Testis (tissue), 2 donors: ENCODE measurements at regions not wholly inside any gene's neighbourhood (a gene's known extent, or its start where the extent isn't known, plus 50 kb on each side); places are given as distances from the start of the nearest gene placed in this dataset.

Source experiments
- DNase-seq: peaks from one replicate; pipeline ENCODE4 v3.0.0-alpha.2; 2019
- H3K27ac ChIP-seq, 2 donors: fragments of 200-600 bp; sonication (generic); one replicate each; pipeline ENCODE4 v1.5.1; 2019
- H3K27me3 ChIP-seq: fragments of 200-600 bp; sonication (generic); one replicate; pipeline ENCODE4 v1.5.1; 2019
- H3K36me3 ChIP-seq: fragments of 200-600 bp; sonication (generic); one replicate; pipeline ENCODE4 v1.5.1; 2017; ENCODE audit warnings: low read depth; ENCODE audit errors: missing control alignments
- H3K4me1 ChIP-seq: fragments of 200-600 bp; sonication (generic); one replicate; pipeline ENCODE4 v1.5.1; 2019
- H3K4me3 ChIP-seq, 2 donors: fragments of 200-600 bp; sonication (generic); one replicate each; pipeline ENCODE4 v1.5.1; 2017 to 2019
- H3K9me3 ChIP-seq: fragments of 200-600 bp; sonication (generic); one replicate; pipeline ENCODE4 v1.5.1; 2017
- CTCF ChIP-seq, 3 experiments: fragments of 450-650 bp in 2 of 3; fragments of 200-600 bp in 1 of 3; sonication (generic) in 1 of 3; IDR thresholded peaks; one replicate each; pipeline ENCODE4 v1.5.1; 2016 to 2019; ENCODE audit warnings: antibody characterized with exemption in 3 of 3, mild to moderate bottlenecking in 2 of 3, moderate library complexity in 1 of 3
- POLR2A ChIP-seq: fragments of 450-650 bp; IDR thresholded peaks from one replicate; pipeline ENCODE4 v1.6.1; 2017; ENCODE audit warnings: antibody characterized with exemption, mild to moderate bottlenecking, moderate library complexity
- WGBS, 2 donors: methylation state at CpG; one replicate each; pipeline ENCODE4 v1.1.5; 2018; 5-methylcytosine and 5-hydroxymethylcytosine counted together
- intact Hi-C: fragments of 100-400 bp; cut with DNase I; formaldehyde crosslinking; loops from one replicate; pipeline ENCODE4 v1.15.1; 2023; ENCODE audit warnings: low total_unique reads

GRCh38 chr12:61029516-61029915, 1230.7 kb upstream of the USP15 start:
- no peak for TF ChIP-seq CTCF (IDR thresholded peaks at IDR 0.05)
- TF ChIP-seq POLR2A: no peak
- Histone ChIP-seq H3K4me1 (no peaks in the 10 kb centered on the region), H3K9me3 (no peaks in the 10 kb centered on the region), H3K4me3 (no peak overlapping the region), H3K27ac (no peak overlapping the region), H3K36me3 (no peaks in the 10 kb centered on the region), H3K27me3 (no peaks in the 10 kb centered on the region)
- intact Hi-C loops: no loop called here
- DNase-seq: no peak
- 70 to 88% methylated on average over 1 of the region's 1 CpG for WGBS, 2 donors

GRCh38 chr12:61037792-61038191, 1222.4 kb upstream of the USP15 start:
- intact Hi-C loops: no loop called here
- Histone ChIP-seq H3K27ac (no peak overlapping the region), H3K4me1 (no peaks in the 10 kb centered on the region), H3K4me3 (no peak overlapping the region), H3K9me3 (no peaks in the 10 kb centered on the region), H3K27me3 (no peaks in the 10 kb centered on the region), H3K36me3 (no peaks in the 10 kb centered on the region)
- 77 to 92% methylated on average over 1 of the region's 1 CpG for WGBS, 2 donors
- TF ChIP-seq POLR2A: no peak
- TF ChIP-seq CTCF (IDR thresholded peaks at IDR 0.05): no peak
- DNase-seq: no peak

GRCh38 chr12:61043838-61044237, 1216.4 kb upstream of the USP15 start:
- Histone ChIP-seq H3K9me3 (no peaks in the 10 kb centered on the region), H3K4me3 (no peak overlapping the region), H3K36me3 (no peaks in the 10 kb centered on the region), H3K4me1 (no peaks in the 10 kb centered on the region), H3K27ac (no peak overlapping the region), H3K27me3 (no peaks in the 10 kb centered on the region)
- intact Hi-C loops: no loop called here
- 77 to 87% methylated on average over 3 of the region's 3 CpGs for WGBS, 2 donors
- TF ChIP-seq CTCF (IDR thresholded peaks at IDR 0.05): no peak
- TF ChIP-seq POLR2A: no peak
- DNase-seq: no peak

GRCh38 chr12:61044766-61045165, 1215.4 kb upstream of the USP15 start:
- DNase-seq: no peak
- WGBS, 2 donors: 69 to 80% methylated on average over 3 of the region's 3 CpGs
- intact Hi-C loops: no loop called here

More at GRCh38 chr12:61044766-61045165, 1215.4 kb upstream of the USP15 start:
- no peaks in the 10 kb centered on the region for H3K4me1 ChIP-seq
- H3K27ac ChIP-seq: no peak overlapping the region
- H3K4me3 ChIP-seq: no peak overlapping the region
- TF ChIP-seq POLR2A (no peak), CTCF (IDR thresholded peaks at IDR 0.05) (no peak)
- H3K27me3 ChIP-seq: no peaks in the 10 kb centered on the region
- no peaks in the 10 kb centered on the region for H3K9me3 ChIP-seq
- no peaks in the 10 kb centered on the region for H3K36me3 ChIP-seq
